NCI-H226 (cell line): ENCODE measurements at regions not wholly inside any gene's neighbourhood (a gene's known extent, or its start where the extent isn't known, plus 50 kb on each side); places are given as distances from the start of the nearest gene placed in this dataset.

Source experiments
- DNase-seq: peaks from one replicate; pipeline ENCODE4 v3.0.0-alpha.2; 2015

DNA sequence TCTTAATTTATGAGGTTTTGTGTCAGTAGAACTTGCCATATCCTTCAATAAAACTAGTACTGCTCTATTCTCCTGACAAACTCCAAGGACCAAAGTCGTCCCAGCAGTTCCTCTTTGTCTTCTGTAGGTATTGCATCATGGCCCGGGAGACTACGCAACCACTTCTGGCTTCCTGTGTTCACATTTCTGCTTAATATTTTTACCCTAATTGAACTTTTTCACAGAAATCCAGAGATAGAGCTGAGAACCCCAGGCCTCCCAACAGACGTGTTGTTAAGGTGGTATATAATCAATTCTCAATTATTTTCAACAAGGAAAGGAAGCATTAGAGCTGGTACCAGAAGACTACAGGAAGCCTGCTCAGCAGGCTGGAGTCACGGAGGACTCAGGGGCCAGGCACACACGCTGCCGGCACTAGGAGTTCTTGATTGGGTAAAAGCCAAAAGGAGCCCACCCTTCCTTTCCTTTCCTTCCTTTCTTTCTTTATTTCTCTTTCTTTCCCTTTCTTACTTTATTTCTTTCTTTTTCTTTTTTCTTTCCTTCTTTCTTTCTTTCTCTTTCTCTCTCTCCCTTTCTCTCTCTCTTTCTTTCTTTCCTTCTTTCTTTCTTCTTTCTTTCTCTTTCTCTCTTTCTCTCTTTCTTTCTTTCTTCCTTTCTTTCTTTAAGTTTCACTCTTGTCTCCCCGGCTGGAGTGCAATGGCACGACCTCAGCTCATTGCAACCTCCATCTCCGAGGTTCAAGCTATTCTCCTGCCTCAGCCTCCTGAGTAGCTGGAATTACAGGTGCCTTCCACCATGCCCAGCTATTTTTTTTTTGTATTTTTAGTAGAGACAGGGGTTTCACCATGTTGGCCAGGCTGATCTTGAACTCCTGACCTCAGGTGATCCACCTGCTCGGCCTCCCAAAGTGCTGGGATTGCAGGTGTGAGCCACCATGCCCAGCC, 173.7 kb downstream of the ZBTB18 start:
- DNase-seq: no peak

DNA sequence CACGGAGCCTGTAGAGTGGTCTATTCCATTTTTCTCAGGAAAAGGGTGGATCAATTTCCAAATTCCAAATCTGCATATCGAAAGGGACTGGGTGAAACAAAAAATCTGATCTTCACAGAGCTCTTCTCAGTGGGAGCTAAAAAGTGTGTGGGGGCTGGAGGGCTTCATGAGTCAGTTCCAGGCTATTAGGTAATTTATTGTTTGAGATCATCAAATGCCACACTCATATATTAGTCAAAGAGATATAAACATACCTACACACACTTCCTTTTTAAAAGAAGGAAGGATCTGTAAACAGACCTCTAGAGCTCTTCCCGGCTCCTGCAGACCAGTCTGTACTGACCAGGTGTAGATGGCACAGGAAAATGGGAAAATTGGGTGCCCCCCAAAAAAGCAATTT, 175.4 kb downstream of the ZBTB18 start:
- DNase-seq: peak; percentile 58

DNA sequence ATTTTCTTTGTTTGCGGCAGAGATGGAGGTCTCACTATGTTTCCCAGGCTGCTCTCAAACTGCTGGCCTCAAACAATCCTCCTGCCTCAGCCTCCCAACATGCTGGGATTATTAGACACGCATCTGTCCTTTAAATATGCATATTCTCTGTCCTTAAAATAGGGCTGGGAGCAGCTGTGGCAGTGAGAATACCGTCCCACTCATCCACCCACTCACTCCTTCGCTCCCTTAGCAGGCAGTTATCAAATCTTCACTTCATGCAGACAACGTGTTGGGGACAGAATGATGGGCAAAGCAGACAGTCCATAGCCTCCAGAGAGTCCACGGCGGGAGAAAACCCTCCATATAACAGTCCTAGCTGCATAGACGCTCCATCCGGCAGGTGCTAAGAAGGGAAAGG, 179.4 kb downstream of the ZBTB18 start:
- no peak for DNase-seq

DNA sequence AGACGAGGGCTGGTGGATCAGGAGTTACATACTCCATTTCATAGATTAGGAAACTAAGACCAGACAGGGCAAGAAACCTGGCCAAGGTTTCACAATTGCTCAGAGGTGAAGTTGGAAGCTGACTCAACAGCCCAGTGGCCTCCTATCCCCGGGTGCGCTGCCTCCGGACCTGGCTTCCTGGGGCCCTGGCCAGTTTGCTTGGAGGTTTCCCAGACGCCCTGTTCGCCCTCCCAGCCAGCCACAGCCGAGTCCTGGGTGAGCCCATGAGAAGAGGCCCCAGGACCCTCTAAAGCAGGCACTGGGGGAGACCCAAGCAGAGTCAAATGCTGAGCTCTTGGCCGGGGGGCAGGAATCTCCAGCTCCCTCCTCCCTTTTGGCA, 180.1 kb downstream of the ZBTB18 start:
- peak; percentile 45 for DNase-seq

DNA sequence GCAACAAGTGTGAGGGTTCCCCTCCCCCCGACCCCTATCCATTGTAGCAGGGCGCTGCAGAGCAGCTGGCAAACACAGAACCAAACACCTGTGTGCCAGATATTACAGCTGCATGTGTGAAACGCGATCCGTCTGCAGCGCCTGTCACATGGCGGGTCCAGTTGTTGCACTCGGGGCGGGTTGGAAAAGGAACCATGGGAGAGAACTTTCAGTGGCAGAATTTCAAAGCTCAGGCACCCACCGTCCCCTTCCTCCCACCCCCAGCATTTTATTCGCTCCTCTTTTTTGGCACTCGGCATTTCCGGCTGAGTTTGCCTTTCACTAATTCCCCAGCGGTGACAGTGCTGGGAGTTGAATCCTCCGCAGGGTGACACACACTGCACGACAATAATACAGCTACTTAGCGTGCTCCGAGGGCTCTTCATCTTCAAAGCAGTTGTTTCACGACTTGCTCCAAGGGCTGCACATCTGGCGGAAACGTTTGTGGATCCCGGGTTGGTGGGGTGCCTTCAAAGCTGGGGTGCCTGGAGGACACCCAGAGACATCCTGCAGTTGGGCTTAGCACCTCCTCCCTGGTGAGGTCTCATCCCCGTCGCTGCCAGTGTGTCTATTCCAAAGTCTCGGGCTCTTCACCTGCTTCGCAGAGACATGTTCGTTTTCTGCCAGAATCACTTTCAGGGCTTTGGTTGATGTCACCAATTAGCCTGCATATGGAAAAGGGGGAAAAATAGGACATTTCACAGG, 180.7 kb downstream of the ZBTB18 start:
- no peak for DNase-seq

DNA sequence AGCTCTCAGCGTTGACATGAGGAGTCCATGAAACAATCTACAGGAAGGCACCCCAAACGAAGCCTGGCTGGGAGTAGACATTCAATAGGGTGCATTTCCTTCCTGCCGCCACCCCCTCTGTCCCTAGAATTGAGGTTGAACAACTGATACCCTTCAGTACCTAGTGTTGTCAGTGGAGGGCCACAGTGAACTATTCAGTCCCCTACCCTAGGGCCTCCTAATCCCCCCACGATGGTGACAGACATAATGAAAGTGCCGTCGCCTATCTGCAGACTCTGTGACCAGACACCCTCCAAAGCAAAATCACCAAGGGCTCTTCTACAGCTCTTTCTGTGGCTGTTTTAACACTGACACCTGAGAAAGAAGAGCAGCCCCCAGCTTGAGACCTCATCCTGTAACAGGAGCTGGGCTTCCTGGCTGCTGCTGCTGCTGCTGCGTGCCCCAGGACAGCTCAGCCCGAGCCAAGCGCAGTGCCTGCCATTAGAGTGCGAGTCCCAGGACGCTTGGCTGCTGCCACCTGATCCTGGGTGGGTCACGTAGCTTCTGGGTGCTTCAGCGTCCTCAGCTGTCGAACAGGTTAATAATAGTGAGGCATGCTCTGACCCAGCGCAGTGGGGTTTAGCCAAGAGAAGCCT, 183.0 kb downstream of the ZBTB18 start:
- no peak for DNase-seq

DNA sequence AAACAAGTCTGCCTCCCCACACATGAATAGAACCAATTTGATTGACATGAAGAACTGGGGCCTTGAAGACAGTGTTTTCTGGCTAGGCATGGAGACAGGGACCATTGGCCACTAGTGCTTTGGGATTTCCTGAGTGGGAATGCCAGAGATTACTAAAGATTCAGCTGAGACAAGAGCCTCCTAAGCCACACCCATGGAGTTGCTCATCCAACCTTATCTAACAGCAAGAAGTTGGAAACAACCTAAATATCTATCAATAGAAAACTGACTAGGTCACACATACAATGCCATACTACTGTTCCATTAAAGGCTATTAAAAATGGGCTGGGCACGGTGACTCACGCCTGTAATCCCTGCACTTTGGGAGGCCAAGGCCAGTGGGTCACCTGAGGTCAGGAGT, 184.1 kb downstream of the ZBTB18 start:
- DNase-seq: no peak

DNA sequence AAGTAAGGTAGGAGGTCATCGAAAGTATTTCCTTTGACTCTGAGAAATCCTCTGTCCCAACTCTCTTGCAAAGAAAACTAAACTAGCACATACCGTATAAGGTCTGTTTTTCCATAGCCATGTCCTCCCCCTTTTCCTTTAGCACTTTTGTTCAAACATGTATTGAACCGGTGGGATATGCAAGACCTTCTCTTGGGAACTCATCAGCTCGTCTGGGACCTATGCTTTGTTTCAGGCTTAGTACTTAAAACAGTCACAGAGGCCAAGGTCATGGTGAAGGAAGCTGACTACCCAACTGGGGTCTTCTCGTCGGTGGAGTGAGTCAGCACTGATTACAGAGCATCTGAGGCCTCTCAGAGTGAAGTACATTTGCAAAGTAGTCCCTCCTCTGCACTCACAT, 185.0 kb downstream of the ZBTB18 start:
- DNase-seq: no peak

DNA sequence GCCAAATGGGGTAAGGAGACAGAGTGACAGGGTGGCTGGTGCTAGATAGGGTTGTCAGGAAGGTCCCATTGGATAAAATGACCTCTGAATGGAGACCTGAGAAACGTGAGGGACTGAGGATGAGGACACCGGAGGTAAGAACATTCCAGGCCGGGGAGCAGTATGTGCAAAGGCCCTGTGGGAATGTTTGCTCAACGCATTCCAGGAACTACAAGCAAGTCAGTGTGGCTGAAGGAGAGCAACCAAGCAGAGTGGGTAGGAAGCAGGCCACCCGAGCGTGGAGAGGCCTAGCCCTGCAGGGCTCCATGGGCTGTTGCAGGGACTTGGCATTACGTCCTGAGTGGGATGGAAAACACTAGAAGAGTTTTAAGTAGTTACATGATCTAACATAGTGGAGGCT, 185.6 kb downstream of the ZBTB18 start:
- no peak for DNase-seq

DNA sequence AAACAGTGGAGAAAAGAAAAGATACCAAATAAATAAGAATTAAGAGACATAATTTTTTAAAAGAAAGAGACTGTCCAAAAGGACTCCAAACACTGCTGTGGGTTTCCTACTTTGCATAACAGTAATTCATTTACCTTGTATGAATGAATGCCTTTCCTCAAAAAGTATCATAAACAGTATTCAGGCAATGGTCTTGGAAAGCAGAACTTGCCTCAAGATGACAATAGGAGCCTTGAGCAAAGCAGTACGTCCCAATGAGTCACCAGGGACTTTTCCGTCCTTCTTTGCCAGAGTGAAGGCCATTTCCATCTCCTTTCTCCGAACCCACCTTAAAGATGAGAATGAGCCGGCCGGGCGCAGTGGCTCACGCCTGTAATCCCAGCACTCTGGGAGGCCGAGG, 186.4 kb downstream of the ZBTB18 start:
- DNase-seq: no peak

DNA sequence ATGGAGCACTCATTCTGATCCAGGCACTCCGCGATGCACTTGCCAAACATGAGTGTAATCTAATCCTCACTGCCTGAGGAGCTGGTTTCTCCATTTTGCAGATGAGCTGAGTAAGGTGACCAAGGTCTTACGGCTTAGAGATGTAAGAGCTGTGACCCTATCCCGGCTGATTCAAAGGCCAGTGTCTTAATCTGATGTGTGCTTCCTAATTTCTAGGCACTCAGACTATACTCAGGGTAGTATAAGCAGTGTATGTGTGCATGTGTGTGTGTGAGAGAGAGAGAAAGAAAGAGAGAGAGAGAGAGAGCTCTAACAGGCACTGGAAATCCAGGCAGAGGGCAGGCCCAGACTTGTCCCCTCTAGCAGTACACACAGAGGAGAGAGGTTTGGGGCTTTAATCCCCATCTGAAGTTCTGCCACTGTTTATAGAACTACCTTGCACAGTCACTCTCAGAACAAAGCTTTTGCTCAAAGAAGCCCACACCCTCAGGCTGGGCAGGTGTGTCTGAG, 188.2 kb downstream of the ZBTB18 start:
- no peak for DNase-seq

DNA sequence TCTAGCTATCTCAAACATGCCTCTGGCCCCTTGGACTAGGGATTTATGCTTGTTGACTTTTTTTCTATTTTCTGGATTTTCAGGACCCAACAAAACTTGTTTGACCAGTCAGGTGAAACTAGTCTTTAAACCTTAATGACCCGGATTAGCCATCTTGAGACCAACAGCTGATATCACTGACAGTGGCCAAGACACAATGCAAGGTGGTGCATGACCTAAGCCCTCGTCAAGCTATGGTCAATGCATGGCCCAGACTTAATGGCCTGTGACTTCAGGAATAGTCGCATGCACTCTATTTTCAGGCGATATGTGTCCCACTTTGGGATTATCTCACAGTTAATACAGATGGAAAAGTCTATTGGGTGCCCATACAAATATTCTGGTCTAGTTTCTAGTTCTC, 190.4 kb downstream of the ZBTB18 start:
- no peak for DNase-seq

DNA sequence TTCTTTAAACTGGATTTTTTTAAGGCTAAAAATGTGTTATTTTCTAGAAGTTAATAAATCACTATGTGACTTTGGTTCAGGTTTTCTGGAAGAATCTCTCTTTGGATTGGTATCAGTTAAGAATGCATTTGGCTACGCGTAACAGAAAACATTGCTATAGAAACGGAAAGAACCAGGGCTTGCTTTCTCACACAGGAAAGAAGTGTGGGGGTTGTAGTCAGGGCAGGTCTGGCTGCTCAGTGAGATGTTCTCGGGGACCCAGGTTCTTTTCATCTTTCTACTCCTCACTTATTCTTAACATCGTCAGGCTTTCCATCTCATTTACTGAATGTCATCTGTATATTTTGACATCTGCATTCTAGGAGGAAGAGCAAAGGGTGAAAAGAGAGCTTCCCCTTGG, 191.4 kb downstream of the ZBTB18 start:
- no peak for DNase-seq

DNA sequence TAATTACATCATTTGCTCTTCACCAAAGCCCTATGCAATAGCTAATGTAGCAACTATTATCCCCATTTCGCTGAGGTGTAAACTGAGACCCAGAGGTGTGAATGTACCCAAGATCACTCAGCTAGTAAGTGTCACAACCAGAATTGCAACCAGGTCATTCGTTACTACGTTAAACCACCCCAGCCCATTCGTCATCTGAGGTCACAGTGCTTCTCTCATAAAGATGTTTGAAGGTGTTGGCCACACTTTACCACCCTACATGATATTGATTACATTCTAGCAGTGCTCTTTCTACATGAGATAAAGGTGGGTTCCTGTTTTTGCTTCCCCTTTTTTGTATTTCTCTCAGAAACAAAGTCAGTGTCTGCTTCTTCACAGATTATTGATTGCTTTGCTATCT, 195.3 kb downstream of the ZBTB18 start:
- DNase-seq: no peak

DNA sequence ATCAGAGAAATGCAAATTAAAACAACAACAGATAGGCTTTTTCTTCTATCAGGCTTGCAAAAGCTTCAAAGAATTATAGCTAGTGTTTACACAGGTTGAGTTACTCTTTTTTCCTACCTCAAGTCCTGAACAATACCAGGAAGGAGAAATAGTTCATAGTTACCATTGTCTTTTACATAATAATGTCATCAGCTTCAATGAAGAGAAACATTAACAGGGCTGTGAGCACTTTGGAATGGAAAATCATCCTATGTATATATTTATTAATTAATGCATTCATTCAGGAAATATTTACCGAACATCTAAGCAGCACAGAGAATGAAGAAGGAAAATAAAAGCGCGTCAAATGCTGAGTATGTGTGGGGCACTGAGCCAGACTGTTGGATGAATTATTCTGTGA, 197.3 kb downstream of the ZBTB18 start:
- DNase-seq: no peak

DNA sequence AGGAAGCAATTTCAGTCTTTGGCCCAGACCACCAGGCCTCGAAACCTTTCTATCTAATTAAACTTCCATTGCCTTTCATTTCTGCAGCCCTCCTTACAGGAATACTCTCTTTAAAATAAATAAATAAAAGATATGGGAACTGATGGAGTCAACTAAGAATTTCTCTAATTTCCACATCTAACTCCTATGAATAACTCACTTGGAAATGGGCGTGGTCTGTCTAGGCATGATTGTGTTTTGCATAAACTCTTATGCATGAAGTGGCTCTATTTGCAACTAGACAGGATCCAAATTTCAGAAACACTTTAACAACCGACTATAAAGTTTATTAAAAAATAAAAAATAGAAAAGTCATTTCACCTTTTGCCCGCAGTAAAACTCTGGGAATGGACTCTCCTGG, 199.5 kb downstream of the ADSS2 start:
- DNase-seq: no peak

DNA sequence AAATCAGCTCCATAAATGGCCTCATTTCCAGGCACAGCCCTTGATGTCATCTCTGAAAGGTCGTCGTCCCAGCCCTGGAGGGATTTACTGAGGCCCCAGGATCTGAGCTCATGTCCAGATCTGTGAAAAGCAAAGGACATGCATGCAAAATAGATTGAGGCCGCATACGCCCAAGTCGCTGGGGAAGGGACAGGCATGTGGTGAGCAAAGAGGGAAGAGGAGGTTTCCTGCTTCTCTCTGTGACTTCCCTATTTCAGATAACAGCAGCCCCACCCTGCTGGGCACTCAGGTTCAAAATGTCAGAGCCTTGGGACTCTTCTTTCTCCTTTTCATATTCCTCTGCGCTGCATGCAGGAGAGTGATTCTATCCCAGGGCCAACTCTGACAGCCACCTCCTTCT, 197.2 kb downstream of the ADSS2 start:
- no peak for DNase-seq

DNA sequence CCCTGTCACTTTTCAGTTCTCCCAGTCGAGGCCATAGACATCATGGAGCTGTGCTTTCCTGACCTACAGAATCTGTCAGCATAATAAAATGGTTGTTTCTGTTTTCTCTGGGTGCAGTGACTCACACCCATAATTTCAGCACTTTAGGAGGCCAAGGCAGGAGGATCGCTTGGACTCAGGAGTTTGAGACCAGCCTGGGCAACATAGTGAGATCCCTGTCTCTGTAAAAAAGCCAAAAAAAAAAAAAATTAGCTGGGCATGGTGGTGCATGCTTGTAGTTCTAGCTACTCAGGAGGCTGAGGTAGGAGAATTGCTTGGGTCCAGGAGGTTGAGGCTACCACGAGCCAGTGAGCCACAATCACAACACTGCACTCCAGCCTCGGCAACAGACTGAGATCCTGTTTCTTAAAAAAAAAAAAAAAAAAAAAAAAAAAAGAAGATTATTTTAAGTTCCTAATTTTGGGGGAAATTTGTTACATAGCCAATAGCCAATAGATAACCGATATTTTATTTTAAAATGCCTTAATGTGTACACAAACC, 196.2 kb downstream of the ADSS2 start:
- no peak for DNase-seq

DNA sequence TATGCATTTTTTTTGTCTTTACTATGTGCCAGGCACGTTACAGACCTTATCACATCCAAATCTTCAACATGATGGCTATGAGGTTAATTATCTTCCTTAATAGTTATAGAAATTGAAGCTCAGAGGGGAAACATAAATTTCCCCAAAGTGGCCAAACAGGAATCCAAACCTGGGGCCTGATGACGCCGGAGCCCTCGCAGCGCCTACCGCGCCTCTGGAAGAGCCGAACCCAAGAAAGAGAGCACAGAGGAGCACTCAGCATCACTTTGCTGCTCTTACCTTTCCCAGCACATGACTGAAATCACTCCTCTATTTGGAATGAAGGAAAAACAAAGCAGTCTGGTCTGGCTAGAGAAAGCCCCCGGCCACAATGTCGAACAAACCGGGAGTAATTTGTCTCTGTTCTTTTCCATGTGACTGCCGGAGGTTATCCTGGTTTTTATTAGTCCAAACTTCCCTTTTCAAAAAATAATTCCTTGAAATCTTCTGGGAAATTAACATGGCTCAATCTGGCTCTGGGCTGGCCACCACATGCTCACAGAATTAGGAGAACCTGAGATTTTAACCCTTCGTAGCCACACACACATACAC, 195.5 kb downstream of the ADSS2 start:
- DNase-seq: no peak

DNA sequence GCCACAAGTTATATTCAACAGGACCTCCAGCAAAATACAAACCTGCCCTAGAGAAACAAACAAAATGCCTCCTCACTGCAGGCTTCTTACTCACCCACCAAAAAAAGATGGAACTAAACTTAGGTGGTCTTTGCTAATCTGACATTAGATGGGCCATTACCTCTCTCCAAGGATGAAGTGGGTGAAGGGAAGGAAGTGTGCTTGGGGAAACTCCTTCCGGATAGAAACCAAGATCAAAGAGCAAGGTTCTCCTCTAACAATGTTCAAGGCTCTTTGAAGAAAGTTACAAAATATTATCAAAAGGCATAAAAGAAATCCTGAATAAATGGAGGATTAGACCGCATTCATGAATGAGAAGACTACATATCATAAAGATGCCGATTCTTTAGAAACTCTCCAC, 187.5 kb downstream of the ADSS2 start:
- no peak for DNase-seq

DNA sequence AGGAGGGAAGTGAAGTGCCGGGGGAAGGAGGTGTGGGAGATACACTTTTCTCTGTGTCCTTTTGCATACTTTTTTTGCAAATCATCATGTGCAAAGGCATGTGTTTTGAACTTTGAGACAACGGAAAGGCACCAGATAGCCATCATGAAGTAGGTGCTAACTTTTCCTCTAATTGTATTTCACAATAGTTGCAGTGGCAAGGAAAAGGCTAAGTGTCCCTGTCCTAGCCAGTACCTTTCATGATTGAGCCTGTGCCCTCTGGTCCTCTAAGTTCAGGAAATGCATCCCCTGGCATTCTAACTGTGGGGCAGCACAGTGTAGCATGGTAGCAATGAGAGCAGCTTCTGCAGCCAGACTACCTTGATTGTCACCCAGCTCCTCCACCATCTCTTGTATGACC, 186.2 kb downstream of the ADSS2 start:
- DNase-seq: no peak

DNA sequence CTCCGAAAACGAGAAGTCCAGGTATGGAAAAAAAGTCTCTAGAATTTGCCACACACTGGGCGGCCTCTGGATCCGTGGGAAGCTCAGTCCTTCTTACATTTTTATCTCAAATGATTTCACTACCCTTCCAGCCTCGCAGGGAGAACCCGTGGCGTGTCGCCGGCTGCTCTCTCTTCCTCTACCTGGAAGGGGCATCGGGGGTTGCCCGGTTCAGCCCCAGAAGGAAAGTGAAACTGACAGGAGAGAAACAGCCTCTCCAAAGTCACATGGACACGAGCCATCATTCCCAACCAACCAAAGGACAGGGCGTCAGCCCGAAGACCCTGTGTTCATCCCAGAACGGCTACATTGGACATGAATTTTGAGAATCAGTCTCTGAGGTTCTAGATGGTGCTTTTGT, 182.5 kb downstream of the ADSS2 start:
- no peak for DNase-seq

DNA sequence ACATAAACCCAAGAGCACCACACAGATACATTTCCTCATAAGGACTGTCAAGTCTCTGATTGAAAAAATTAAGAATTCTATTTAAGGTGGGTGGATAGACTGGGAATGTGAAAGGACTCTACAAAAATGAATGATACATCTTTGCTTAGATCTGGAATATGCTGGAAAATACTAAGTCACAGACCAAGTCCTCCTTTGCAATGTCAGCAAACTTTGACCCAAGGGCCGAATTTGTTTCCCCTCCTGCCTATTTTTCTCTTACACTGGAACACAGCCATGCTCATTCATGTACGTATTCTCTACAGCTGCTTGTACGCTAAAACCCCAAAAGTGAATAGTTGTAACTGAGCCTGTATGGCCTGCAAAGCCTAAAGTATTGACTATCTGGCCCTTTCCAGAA, 180.7 kb downstream of the ADSS2 start:
- DNase-seq: no peak
